ENCODE measurements at regions not wholly inside any gene's neighbourhood (a gene's known extent, or its start where the extent isn't known, plus 50 kb on each side); places are given as distances from the start of the nearest gene placed in this dataset.
"Not testable (repeated sequence)": the region's sequence is repeated elsewhere in the genome, so short reads cannot be mapped to it uniquely, and the experiment has no call there.

GRCh38 chrX:40897718-40898270 is 162.5 kb upstream of the MED14 start:
- Histone ChIP-seq H3K27me3 (ENCODE audit: control insufficient read depth in 3 of 3, insufficient read depth in 3 of 3, low read length in 2 of 3) (peaks cover 0 to 3% (median 0%) of the 10 kb centered on the region in 3 donors), H3K27ac (ENCODE audit: low read depth in 1 of 2, low read length in 1 of 2) (no peak overlapping the region), H3K4me1 (ENCODE audit: control insufficient read depth in 5 of 5, insufficient read depth in 5 of 5, low read length in 5 of 5) (no peaks in the 10 kb centered on the region), H3K4me3 (no peak overlapping the region), H3K36me3 (ENCODE audit: control insufficient read depth in 4 of 4, insufficient read depth in 4 of 4, low read length in 4 of 4) (no peaks in the 10 kb centered on the region), H3K9me3 (ENCODE audit: control insufficient read depth in 4 of 4, insufficient read depth in 3 of 4, low read length in 3 of 4) (peaks cover 0 to 2% (median 0%) of the 10 kb centered on the region in 4 donors), H3K9ac (ENCODE audit: insufficient read depth in 1 of 2, low read length in 2 of 2) (no peak overlapping the region)
- WGBS, 2 donors: 88 to 98% methylated on average over 3 of the region's 3 CpGs
- no peak for TF ChIP-seq CTCF (IDR thresholded peaks at IDR 0.05; ENCODE audit: control extremely low read depth, extremely low read depth)
- peak in 1 of 3 donors; percentile 14 for DNase-seq
- ATAC-seq (ENCODE audit: insufficient read depth, low FRiP score): no peak

GRCh38 chrX:40904739-40905138 is 169.4 kb upstream of the MED14 start:
- not testable (repeated sequence) for H3K27me3 ChIP-seq (ENCODE audit: control insufficient read depth in 3 of 3, insufficient read depth in 3 of 3, low read length in 2 of 3); H3K9ac ChIP-seq (ENCODE audit: insufficient read depth in 1 of 2, low read length in 2 of 2); ATAC-seq (ENCODE audit: insufficient read depth, low FRiP score); H3K4me1 ChIP-seq (ENCODE audit: control insufficient read depth in 5 of 5, insufficient read depth in 5 of 5, low read length in 5 of 5); DNase-seq; H3K27ac ChIP-seq (ENCODE audit: low read depth in 1 of 2, low read length in 1 of 2); H3K36me3 ChIP-seq (ENCODE audit: control insufficient read depth in 4 of 4, insufficient read depth in 4 of 4, low read length in 4 of 4); H3K4me3 ChIP-seq; H3K9me3 ChIP-seq (ENCODE audit: control insufficient read depth in 4 of 4, insufficient read depth in 3 of 4, low read length in 3 of 4)

GRCh38 chrX:40908026-40908425 is 172.7 kb upstream of the MED14 start:
- WGBS, 2 donors: 86 to 88% methylated on average over 7 of the region's 7 CpGs
- Histone ChIP-seq H3K9me3 (ENCODE audit: control insufficient read depth in 4 of 4, insufficient read depth in 3 of 4, low read length in 3 of 4) (peaks cover 0 to 3% (median 2%) of the 10 kb centered on the region in 4 donors), H3K27ac (ENCODE audit: low read depth in 1 of 2, low read length in 1 of 2) (no peak overlapping the region), H3K9ac (ENCODE audit: insufficient read depth in 1 of 2, low read length in 2 of 2) (no peak overlapping the region), H3K4me3 (no peak overlapping the region), H3K4me1 (ENCODE audit: control insufficient read depth in 5 of 5, insufficient read depth in 5 of 5, low read length in 5 of 5) (no peaks in the 10 kb centered on the region), H3K36me3 (ENCODE audit: control insufficient read depth in 4 of 4, insufficient read depth in 4 of 4, low read length in 4 of 4) (no peaks in the 10 kb centered on the region), H3K27me3 (ENCODE audit: control insufficient read depth in 3 of 3, insufficient read depth in 3 of 3, low read length in 2 of 3) (peaks cover 0 to 21% (median 0%) of the 10 kb centered on the region in 3 donors)
- ATAC-seq (ENCODE audit: insufficient read depth, low FRiP score) (no peak), DNase-seq (no peak)
- no peak for TF ChIP-seq CTCF (IDR thresholded peaks at IDR 0.05; ENCODE audit: control extremely low read depth, extremely low read depth)

GRCh38 chrX:40908857-40909475 is 173.6 kb upstream of the MED14 start:
- Histone ChIP-seq H3K27ac (ENCODE audit: low read depth in 1 of 2, low read length in 1 of 2) (no peak overlapping the region), H3K9ac (ENCODE audit: insufficient read depth in 1 of 2, low read length in 2 of 2) (no peak overlapping the region), H3K9me3 (ENCODE audit: control insufficient read depth in 4 of 4, insufficient read depth in 3 of 4, low read length in 3 of 4) (peaks cover 0 to 3% (median 0%) of the 10 kb centered on the region in 4 donors), H3K4me1 (ENCODE audit: control insufficient read depth in 5 of 5, insufficient read depth in 5 of 5, low read length in 5 of 5) (no peaks in the 10 kb centered on the region), H3K27me3 (ENCODE audit: control insufficient read depth in 3 of 3, insufficient read depth in 3 of 3, low read length in 2 of 3) (peaks cover 0 to 21% (median 0%) of the 10 kb centered on the region in 3 donors), H3K36me3 (ENCODE audit: control insufficient read depth in 4 of 4, insufficient read depth in 4 of 4, low read length in 4 of 4) (no peaks in the 10 kb centered on the region), H3K4me3 (no peak overlapping the region)
- DNase-seq (no peak), ATAC-seq (ENCODE audit: insufficient read depth, low FRiP score) (no peak)
- TF ChIP-seq CTCF (IDR thresholded peaks at IDR 0.05; ENCODE audit: control extremely low read depth, extremely low read depth): no peak

Measured in lung (tissue), 11 donors.